NCI-H1694 (cell line): ENCODE measurements at regions not wholly inside any gene's neighbourhood (a gene's known extent, or its start where the extent isn't known, plus 50 kb on each side); places are given as distances from the start of the nearest gene placed in this dataset.
"Not testable (repeated sequence)": the region's sequence is repeated elsewhere in the genome, so short reads cannot be mapped to it uniquely, and the experiment has no call there.

Experiments used
- DNase-seq: peaks from one replicate; lab custom pipeline; 2025; lab: John Stamatoyannopoulos, UW

GRCh38 chr6:121548131-121548530 is 112.7 kb downstream of the GJA1 start:
- no peak for DNase-seq

DNA sequence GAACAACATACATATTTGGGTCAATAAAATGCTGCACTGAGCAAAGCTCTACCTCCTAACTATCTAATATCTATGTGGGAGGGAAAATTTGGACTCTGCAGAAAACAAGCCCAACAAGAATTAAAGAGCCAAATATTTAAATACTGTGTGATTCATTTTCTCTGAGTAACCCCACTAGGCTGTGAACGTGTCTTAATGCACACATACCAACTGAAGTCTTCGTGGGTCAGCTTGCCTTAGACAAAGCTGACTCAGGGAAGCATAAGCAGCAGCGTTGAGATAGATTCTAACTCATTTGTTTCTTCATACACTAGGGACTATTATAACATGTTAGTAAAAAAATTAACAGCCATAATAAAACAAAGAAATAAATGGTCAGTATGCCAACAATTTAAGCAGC is 114.3 kb downstream of the GJA1 start:
- DNase-seq, result no peak

- no peak for DNase-seq
These were observed 115.1 kb downstream of the GJA1 start for GRCh38 chr6:121550491-121551010.

GRCh38 chr6:121555201-121555600 is 119.8 kb downstream of the GJA1 start:
- no peak for DNase-seq

DNA sequence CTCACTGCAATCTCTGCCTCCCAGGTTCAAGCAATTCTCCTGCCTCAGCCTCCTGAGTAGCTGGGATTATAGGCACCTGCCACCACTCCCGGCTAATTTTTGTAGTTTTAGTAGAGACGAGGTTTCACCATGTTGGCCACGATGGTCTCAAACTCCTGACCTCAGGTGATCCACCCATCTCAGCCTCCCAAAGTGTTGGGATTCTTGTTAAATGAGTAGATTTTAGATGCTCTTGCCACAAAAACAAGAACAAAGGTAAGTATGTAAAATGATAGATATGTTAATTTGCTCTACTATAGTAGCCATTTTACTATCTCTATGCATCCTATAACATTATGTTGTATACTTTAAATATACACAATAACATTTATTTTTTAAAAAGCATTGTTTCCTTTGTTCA is 120.7 kb downstream of the GJA1 start:
- not testable (repeated sequence) for DNase-seq

GRCh38 chr6:121557146-121557940 is 121.9 kb downstream of the GJA1 start:
- DNase-seq, result no peak

- no peak for DNase-seq
These were observed 124.3 kb downstream of the GJA1 start for GRCh38 chr6:121559611-121560269.

DNA sequence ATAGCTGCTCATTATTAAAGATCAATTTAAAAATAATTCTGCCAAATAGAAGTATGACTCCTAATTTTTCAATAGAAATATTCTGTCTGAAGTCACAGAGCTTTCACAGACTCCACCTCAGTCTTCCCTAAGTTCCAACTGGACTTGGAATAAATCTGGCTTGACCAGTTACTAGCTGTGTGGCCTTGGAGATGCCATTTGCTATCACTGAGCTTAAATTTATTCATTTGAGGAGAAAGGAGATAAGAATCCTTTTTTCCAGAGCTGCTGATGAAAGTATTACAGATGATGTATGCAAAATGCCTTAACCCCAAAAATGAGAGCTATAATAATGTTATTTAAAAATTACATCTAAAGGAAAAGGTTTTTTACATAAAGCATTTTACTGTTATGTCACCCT is 125.0 kb downstream of the GJA1 start:
- no peak for DNase-seq

GRCh38 chr6:121563286-121563685 is 127.8 kb downstream of the GJA1 start:
- DNase-seq, result no peak

DNA sequence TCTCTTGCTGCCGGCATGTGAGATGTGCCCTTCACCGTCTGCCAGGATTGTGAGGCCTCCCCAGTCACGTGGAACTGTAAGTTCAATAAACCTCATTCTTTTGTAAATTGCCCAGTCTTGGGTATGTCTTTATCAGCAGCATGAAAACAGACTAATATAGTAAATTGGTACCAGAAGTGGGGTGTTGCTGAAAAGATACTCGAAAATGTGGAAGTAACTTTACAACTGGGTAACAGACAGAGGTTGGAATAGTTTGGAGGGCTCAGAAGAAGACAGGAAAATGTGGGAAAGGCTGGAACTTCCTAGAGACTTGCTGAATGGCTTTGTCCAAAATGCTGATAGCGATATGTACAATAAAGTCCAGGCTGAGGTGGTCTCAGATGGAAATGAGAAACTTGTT is 129.1 kb downstream of the GJA1 start:
- DNase-seq, result not testable (repeated sequence)

DNA sequence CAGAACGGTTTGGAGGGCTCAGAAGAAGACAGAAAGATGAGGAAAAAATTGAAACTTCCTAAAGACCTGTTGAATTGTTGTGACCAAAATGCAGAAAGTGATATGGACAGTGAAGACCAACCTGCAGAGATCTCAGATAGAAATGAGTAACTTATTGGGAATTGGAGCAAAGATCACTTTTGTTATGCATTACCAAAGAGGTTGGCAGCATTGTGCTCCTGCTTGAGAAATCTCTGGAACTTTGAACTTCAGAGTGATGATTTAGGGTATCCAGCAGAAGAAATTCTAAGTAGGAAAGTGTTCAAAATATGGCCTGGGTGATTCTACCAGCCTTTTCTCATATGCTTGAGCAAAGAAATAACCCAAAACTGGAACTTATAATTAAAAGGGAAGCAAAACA is 136.0 kb downstream of the GJA1 start:
- DNase-seq, result no peak

DNA sequence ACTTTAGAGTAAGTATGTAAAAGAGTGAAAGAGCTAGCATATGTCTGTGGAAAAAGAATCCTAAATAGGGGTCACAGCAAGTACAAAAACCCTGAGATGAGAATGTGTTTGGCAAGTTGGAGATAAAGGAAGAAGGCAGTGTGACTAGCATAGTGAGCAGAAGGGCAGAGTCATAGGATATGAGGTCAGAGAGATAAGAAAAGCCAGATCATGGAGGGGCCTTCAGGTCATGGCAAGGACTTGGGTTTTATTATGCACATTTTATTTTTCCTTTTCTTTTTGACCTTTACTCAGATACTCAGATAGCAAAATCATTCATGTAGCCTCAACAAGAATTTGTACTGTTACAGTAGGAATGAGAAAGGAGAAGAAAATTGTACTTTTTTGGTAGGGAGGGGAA is 138.0 kb downstream of the GJA1 start:
- no peak for DNase-seq

GRCh38 chr6:121578216-121578615 is 142.8 kb downstream of the GJA1 start:
- DNase-seq, result no peak

GRCh38 chr6:121579478-121579877 is 144.0 kb downstream of the GJA1 start:
- no peak for DNase-seq

GRCh38 chr6:121581327-121581726 is 145.9 kb downstream of the GJA1 start:
- DNase-seq, result no peak

DNA sequence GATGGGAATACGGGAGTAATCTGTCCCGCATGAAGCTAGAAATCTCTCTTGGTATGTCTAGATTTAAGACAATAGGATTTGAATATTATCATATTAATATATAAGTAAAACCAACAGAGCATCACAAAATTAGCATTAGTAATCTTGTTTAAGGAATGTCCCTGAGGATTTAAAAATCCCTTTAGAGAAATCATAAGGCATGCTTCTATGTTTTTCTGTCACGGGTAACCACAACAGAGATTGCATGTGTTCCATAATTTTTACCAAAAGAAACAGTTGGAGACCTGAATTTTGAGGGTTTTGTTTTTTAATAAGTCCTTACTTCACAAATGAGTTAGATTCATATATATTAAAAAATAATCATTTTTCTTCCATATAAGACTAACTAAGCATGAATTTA is 146.8 kb downstream of the GJA1 start:
- DNase-seq, result no peak

GRCh38 chr6:121584586-121585369 is 149.3 kb downstream of the GJA1 start:
- DNase-seq, result no peak

- DNase-seq, result no peak
These were observed 155.0 kb downstream of the GJA1 start for GRCh38 chr6:121590438-121590837.

DNA sequence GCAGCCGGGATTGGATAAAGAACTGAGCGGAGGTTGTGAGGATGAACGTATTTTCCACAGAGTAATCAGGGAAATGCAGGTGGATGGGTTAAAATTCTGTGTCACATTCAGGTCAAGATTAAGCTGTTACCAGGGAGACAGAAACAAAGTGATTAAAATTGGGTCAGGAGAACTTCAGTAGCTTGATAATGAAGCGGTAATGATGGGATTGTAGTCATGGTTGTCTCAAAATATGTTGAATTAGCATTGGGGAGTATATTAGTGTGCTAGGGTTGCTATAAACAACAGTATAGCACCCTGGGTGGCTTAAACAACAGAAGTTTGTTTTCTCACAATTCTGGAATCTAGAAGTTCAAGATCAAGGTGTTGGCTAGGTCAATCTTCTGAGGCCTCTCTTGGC is 155.5 kb downstream of the GJA1 start:
- DNase-seq, result no peak

DNA sequence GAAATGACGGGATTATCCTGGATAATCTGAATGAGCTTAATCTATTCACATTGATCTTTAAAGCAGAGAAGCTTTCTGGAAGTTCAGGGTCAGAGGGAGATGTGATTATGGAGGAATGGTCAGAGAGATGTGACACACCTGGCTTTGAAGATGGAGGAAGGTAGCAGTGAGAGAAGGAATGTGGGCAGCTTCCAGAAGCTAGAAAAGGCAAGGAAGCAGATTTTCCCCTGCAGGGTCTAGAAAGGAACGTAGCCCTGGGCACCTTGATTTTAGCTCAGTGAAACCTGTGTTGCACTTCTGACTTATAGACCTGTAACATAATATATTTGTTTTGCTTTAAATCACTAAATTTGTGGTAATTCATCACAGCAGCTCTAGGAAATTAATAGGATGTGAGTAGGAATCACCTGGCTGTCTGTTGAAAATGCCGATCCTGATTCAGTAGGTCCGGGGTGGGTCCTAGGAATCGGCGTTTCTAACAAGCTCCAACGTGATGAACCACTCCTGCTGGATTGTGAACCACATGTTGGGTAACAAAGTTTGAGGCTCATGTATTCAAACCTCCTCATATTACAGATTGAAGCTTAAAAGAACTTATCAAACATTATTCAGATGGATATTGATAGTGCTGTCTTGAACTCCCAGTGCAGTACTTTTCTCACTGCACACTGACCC is 157.0 kb downstream of the GJA1 start:
- DNase-seq, result no peak

DNA sequence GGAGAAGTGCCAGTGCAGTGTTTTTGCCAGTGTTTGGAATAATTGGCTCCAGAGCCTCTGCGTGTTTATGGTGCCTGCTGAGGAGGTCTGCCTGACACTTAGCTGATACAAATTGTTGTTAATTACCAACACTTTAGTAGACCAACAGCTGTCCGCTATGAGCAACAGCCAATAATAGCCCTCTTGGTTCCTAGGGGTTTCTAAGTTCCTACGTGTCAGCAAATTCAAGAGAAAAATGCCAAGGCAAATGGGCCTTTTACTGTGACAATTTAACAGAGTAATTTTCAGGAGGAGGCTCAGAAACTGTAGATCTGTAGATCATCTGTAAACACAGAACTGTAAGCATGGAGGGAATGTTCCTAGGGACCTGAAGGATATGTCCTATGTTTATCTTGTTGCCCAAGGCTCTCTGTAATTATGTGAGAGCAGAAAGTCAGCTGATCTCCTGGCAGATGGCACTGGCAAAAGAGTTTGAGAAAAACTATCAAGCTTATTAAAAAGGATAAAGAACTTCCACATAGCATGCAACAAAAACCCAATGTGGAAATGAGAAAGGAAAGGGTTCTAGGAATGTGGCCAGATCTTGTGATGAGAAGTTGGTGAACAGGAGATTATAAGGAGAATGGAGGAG is 157.7 kb downstream of the GJA1 start:
- no peak for DNase-seq

DNA sequence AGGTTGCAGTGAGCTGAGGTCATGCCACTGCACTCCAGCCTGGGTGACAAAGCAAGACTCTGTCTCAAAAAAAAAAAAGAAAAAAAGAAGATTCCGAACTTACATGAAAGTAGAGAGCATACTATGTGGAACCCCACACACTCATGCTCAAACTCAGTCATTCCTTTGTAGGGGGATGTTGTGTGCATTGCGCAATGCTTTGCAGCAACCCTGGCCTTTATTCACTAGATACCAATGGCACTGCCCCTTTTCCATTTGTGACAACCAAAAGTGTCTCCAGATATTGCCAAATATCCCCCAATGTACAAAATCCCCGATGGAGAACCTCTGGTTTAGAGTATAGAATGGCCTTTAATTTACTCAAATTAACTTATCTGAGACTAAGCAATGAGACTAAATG is 158.6 kb downstream of the GJA1 start:
- no peak for DNase-seq
